ENCODE measurements at regions not wholly inside any gene's neighbourhood (a gene's known extent, or its start where the extent isn't known, plus 50 kb on each side); places are given as distances from the start of the nearest gene placed in this dataset.

GRCh38 chr9:16341177-16341576 lies 529.3 kb downstream of the BNC2 start:
- no peak for TF ChIP-seq CTCF (IDR thresholded peaks at IDR 0.05; ENCODE audit: low read length)
- TF ChIP-seq EZH2 (IDR thresholded peaks at IDR 0.05; ENCODE audit: borderline replicate concordance, low read length), result no peak

Data from OCI-LY1 (cell line).